Activated B cell treated with CpG ODN at 0.5 μM for 24 hours (primary cell): ENCODE measurements at regions not wholly inside any gene's neighbourhood (a gene's known extent, or its start where the extent isn't known, plus 50 kb on each side); places are given as distances from the start of the nearest gene placed in this dataset.

ENCODE experiments used
- ATAC-seq: fragments of 200-7000 bp; cut with Tn5 transposase; one replicate; pipeline ENCODE4 v1.10.0; 2021; ENCODE audit warnings: low read depth, mild to moderate bottlenecking, moderate library complexity
- CTCF ChIA-PET: fragments of 350-600 bp; sonication (Branson Sonifier 250); formaldehyde crosslinking; loops from one replicate; lab custom pipeline; 2021; ENCODE audit warnings: antibody characterized with exemption; lab: Charles Lee
- POLR2A ChIA-PET: fragments of 350-600 bp; sonication (Branson Sonifier 250); formaldehyde crosslinking; loops from one replicate; lab custom pipeline; 2021; ENCODE audit warnings: antibody characterized with exemption; lab: Charles Lee
- DNase-seq: peaks from one replicate; pipeline ENCODE4 v3.0.0; 2022
- H3K27ac Mint-ChIP-seq: one replicate; pipeline ENCODE4 v1.8.0; 2020; ENCODE audit warnings: mixed read lengths
- H3K27me3 Mint-ChIP-seq: one replicate; pipeline ENCODE4 v1.8.0; 2021; ENCODE audit warnings: mixed read lengths
- H3K36me3 Mint-ChIP-seq: one replicate; pipeline ENCODE4 v1.8.0; 2021; ENCODE audit warnings: low read depth, mixed read lengths
- H3K4me1 Mint-ChIP-seq: one replicate; pipeline ENCODE4 v1.8.0; 2021; ENCODE audit warnings: mixed read lengths
- H3K4me3 Mint-ChIP-seq: one replicate; pipeline ENCODE4 v1.8.0; 2020; ENCODE audit warnings: mild to moderate bottlenecking, mixed read lengths
- H3K9me3 Mint-ChIP-seq: one replicate; pipeline ENCODE4 v1.8.0; 2020; ENCODE audit warnings: mixed read lengths
- intact Hi-C: fragments of 100-400 bp; cut with micrococcal nuclease; formaldehyde crosslinking; loops from one replicate; pipeline ENCODE4 v1.15.1; 2024
- TF ChIP-seq, protein P1 (sequence below): fragments of 200-600 bp; IDR thresholded peaks from one replicate; pipeline ENCODE4 v1.8.0; 2022; ENCODE audit warnings: antibody characterized with exemption, mild to moderate bottlenecking

DNA sequence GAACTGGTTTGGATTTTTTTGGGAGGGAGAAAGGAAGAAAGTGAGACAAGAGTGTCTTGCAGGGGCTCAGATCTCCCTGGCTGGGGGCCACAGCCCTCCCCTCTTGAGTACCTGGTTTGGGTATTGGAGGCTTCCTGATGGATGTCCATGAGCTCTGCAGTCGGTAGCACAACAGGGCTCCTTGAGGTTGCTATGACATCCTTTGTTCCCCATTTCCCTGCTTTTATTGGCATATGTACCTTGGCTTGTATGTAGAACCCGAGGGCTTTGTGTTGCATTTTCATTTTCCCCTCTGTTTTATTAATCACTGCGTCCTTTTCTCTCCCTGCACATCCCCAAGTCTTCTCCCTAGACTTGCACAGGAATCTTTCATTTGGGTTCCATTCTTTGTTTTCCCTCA is 355.5 kb upstream of the TSHZ2 start:
- ATAC-seq (no peak), DNase-seq (no peak)
- CTCF ChIA-PET: no interaction called here
- intact Hi-C loops: no loop called here
- no peaks in the 10 kb centered on the region for H3K4me1 Mint-ChIP-seq
- TF ChIP-seq, protein P1, sequence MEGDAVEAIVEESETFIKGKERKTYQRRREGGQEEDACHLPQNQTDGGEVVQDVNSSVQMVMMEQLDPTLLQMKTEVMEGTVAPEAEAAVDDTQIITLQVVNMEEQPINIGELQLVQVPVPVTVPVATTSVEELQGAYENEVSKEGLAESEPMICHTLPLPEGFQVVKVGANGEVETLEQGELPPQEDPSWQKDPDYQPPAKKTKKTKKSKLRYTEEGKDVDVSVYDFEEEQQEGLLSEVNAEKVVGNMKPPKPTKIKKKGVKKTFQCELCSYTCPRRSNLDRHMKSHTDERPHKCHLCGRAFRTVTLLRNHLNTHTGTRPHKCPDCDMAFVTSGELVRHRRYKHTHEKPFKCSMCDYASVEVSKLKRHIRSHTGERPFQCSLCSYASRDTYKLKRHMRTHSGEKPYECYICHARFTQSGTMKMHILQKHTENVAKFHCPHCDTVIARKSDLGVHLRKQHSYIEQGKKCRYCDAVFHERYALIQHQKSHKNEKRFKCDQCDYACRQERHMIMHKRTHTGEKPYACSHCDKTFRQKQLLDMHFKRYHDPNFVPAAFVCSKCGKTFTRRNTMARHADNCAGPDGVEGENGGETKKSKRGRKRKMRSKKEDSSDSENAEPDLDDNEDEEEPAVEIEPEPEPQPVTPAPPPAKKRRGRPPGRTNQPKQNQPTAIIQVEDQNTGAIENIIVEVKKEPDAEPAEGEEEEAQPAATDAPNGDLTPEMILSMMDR: no peak
- POLR2A ChIA-PET: no interaction called here
- H3K27ac Mint-ChIP-seq: no peak overlapping the region
- H3K27me3 Mint-ChIP-seq: peaks cover 2% of the 10 kb centered on the region
- no peaks in the 10 kb centered on the region for H3K36me3 Mint-ChIP-seq
- no peak overlapping the region for H3K4me3 Mint-ChIP-seq
- H3K9me3 Mint-ChIP-seq: no peaks in the 10 kb centered on the region

DNA sequence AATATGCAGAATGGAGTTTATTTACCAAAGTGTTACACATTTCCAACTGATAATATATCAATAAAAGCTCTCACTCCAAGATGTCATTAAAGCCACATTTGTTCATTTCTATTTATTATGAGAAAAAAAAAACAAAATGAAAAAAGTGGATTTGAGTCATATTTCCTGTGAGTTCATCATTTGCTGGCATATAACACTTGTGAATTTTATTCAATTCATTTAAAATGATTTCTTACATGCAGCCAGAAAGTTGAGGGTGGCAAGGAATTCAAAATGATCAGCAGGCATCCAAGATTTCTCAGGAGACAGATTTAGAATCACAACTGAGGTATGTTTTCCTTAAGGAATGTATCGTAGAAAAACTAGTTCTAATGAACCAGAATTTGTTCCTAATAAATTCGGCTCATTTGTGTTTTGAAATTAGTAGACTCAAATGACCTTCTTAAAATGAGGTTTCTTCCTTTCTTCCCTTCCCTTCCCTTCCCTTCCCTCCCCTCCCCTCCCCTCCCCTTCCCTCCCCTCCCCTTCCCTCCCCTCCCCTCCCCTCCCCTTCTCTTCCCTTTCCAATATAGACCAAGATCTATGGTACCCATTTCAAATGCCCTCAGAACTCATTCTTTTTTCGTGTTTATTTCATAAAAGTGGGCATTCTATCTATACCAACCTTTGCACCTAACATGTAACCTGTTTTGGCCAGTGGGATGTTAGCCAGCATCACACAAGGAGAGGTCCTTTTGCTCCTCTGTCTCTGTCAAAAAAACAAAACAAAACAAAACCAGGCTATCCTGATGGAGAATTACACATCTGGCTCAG is 357.9 kb upstream of the TSHZ2 start:
- DNase-seq (no peak), ATAC-seq (no peak)
- Mint-ChIP-seq H3K4me1 (no peaks in the 10 kb centered on the region), H3K9me3 (no peaks in the 10 kb centered on the region), H3K36me3 (no peaks in the 10 kb centered on the region), H3K27me3 (peaks cover 2% of the 10 kb centered on the region), H3K27ac (no peak overlapping the region), H3K4me3 (no peak overlapping the region)
- TF ChIP-seq, protein P1: no peak
- CTCF ChIA-PET: no interaction called here
- intact Hi-C loops: no loop called here
- POLR2A ChIA-PET: no interaction called here

DNA sequence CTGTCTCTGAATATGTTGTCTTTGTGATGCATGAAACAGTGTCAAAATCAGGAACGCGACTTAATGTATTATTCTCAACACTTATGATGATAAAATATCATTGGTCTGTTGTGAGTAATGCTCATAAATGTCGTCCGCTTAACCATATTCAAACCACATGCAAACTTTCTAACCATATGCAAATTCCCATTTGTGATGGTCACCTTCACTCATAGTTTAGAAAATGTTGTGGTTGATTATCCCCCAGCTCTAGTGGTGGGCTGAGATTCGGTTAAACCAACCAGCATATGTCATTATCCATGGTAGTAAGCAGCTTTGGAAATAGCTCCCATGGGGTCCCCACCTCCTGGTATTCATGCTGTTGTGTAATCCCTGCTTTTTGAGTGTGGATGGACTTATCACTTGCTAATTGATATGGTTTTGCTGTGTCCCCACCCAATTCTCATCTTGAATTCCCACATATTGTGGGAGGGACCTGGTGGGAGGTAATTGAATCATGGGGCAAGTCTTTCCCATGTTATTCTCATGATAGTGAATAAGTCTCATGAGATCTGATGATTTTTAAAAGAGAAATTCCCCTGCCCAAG is 360.0 kb upstream of the TSHZ2 start:
- Mint-ChIP-seq H3K36me3 (no peaks in the 10 kb centered on the region), H3K4me3 (no peak overlapping the region), H3K4me1 (no peaks in the 10 kb centered on the region), H3K27ac (no peak overlapping the region), H3K27me3 (peaks cover 2% of the 10 kb centered on the region), H3K9me3 (no peaks in the 10 kb centered on the region)
- TF ChIP-seq, protein P1: no peak
- POLR2A ChIA-PET: no interaction called here
- CTCF ChIA-PET: no interaction called here
- DNase-seq (no peak), ATAC-seq (no peak)
- intact Hi-C loops: no loop called here

DNA sequence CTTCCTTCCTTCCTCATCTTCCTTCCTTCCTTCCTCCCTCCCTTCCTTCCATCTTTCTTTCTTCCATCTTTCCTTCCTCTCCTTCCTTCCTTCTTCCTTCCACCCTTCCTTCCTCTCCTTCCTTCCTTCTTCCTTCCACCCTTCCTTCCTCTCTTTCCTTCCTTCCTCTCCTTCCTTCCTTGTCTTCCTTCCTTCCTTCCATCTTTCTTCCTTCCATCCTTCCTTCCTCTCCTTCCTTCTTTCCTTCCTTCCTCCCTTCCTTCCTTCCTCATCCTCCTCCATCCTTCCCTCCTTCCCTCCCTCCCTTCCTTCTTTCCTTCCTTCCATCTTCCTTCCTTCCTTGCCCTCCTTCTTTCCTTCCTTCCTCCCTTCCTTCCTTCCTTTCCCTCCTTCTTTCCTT is 361.4 kb upstream of the TSHZ2 start:
- ChIA-PET CTCF (no interaction called here), POLR2A (no interaction called here)
- Mint-ChIP-seq H3K27me3 (no peaks in the 10 kb centered on the region), H3K4me1 (no peaks in the 10 kb centered on the region), H3K36me3 (no peaks in the 10 kb centered on the region), H3K9me3 (no peaks in the 10 kb centered on the region), H3K4me3 (no peak overlapping the region), H3K27ac (no peak overlapping the region)
- TF ChIP-seq, protein P1: no peak
- intact Hi-C loops: no loop called here
- ATAC-seq (no peak), DNase-seq (no peak)

DNA sequence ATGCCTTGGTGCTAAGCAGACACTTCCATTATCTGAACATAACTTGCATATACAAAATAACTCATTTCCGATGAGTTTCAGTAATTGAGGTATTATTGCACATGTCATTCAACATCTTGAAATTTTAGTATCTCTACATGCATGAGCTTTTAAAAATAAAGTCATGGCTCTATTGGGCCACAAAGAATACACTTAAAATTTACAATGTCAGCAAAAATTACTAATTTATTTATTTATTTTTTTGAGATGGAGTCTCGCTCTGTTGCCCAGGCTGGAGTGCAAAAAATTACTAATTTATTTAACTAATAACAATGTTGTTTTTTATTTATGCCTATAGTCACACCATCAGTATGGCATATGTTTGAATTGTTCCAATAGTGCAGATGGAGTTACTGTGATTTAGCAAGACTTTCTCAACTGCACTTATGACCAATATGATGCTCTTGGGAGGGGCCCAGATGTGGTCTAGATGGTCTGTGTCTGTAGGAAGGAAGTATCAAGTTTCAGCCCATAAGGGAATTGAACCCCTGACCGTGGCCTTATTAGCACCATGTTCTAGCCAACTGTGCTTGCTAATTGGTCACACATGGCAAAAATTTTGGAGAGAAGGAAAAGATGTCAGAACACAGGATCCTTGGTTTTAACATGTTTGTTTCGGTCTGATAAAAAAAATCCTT is 370.7 kb upstream of the TSHZ2 start:
- ChIA-PET POLR2A (no interaction called here), CTCF (no interaction called here)
- TF ChIP-seq, protein P1: no peak
- H3K36me3 Mint-ChIP-seq: no peaks in the 10 kb centered on the region
- H3K27me3 Mint-ChIP-seq: no peaks in the 10 kb centered on the region
- H3K4me1 Mint-ChIP-seq: no peaks in the 10 kb centered on the region
- no peak overlapping the region for H3K4me3 Mint-ChIP-seq
- H3K9me3 Mint-ChIP-seq: no peaks in the 10 kb centered on the region
- no peak overlapping the region for H3K27ac Mint-ChIP-seq
- intact Hi-C loops: no loop called here
- no peak for DNase-seq
- ATAC-seq: no peak
